Activated B cell treated with CpG ODN at 0.5 μM for 24 hours (primary cell): ENCODE measurements at regions not wholly inside any gene's neighbourhood (a gene's known extent, or its start where the extent isn't known, plus 50 kb on each side); places are given as distances from the start of the nearest gene placed in this dataset.
"Not testable (repeated sequence)": the region's sequence is repeated elsewhere in the genome, so short reads cannot be mapped to it uniquely, and the experiment has no call there.

ENCODE experiments used
- ATAC-seq: fragments of 200-7000 bp; cut with Tn5 transposase; one replicate; pipeline ENCODE4 v1.10.0; 2021; ENCODE audit warnings: low read depth, mild to moderate bottlenecking, moderate library complexity
- CTCF ChIA-PET: fragments of 350-600 bp; sonication (Branson Sonifier 250); formaldehyde crosslinking; loops from one replicate; lab custom pipeline; 2021; ENCODE audit warnings: antibody characterized with exemption; lab: Charles Lee
- POLR2A ChIA-PET: fragments of 350-600 bp; sonication (Branson Sonifier 250); formaldehyde crosslinking; loops from one replicate; lab custom pipeline; 2021; ENCODE audit warnings: antibody characterized with exemption; lab: Charles Lee
- DNase-seq: peaks from one replicate; pipeline ENCODE4 v3.0.0; 2022
- H3K27ac Mint-ChIP-seq: one replicate; pipeline ENCODE4 v1.8.0; 2020; ENCODE audit warnings: mixed read lengths
- H3K27me3 Mint-ChIP-seq: one replicate; pipeline ENCODE4 v1.8.0; 2021; ENCODE audit warnings: mixed read lengths
- H3K36me3 Mint-ChIP-seq: one replicate; pipeline ENCODE4 v1.8.0; 2021; ENCODE audit warnings: low read depth, mixed read lengths
- H3K4me1 Mint-ChIP-seq: one replicate; pipeline ENCODE4 v1.8.0; 2021; ENCODE audit warnings: mixed read lengths
- H3K4me3 Mint-ChIP-seq: one replicate; pipeline ENCODE4 v1.8.0; 2020; ENCODE audit warnings: mild to moderate bottlenecking, mixed read lengths
- H3K9me3 Mint-ChIP-seq: one replicate; pipeline ENCODE4 v1.8.0; 2020; ENCODE audit warnings: mixed read lengths
- CTCF ChIP-seq: fragments of 200-600 bp; IDR thresholded peaks from one replicate; pipeline ENCODE4 v1.8.0; 2022; ENCODE audit warnings: antibody characterized with exemption, mild to moderate bottlenecking
- intact Hi-C: fragments of 100-400 bp; cut with micrococcal nuclease; formaldehyde crosslinking; loops from one replicate; pipeline ENCODE4 v1.15.1; 2024

GRCh38 chr9:1173211-1173610 is 123.1 kb downstream of the DMRT2 start:
- DNase-seq: no peak
- Mint-ChIP-seq H3K4me1 (no peaks in the 10 kb centered on the region), H3K9me3 (peaks cover 2% of the 10 kb centered on the region), H3K4me3 (no peak overlapping the region), H3K36me3 (no peaks in the 10 kb centered on the region), H3K27ac (no peak overlapping the region), H3K27me3 (no peaks in the 10 kb centered on the region)
- ChIA-PET CTCF (no interaction called here), POLR2A (no interaction called here)
- no peak for ATAC-seq
- TF ChIP-seq CTCF: no peak
- intact Hi-C loops: no loop called here

DNA sequence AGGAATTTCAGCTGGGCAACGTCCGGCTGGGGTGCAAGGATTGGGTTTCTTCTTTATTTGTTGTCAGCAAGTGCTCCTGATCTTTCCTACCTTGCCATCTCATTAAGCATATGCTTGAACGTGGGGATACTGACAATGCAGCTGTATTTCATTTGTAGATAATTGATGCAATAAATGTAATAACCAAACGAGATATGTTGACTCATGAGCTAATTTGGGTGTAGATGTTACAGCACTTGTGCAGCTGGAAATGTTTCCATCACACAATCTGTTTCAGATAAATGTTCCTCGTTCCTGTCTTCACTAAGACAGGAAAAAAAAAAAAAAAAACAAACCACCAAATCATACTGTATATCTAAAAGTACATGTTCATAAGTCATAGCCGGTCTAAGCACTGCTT is 123.8 kb downstream of the DMRT2 start:
- POLR2A ChIA-PET: no interaction called here
- Mint-ChIP-seq H3K27ac (no peak overlapping the region), H3K27me3 (no peaks in the 10 kb centered on the region), H3K4me3 (no peak overlapping the region), H3K4me1 (no peaks in the 10 kb centered on the region), H3K9me3 (peaks cover 2% of the 10 kb centered on the region), H3K36me3 (no peaks in the 10 kb centered on the region)
- DNase-seq (no peak), ATAC-seq (no peak)
- CTCF ChIA-PET: no interaction called here
- intact Hi-C loops: no loop called here
- TF ChIP-seq CTCF: no peak

GRCh38 chr9:1179366-1179765 is 129.2 kb downstream of the DMRT2 start:
- H3K4me3 Mint-ChIP-seq: no peak overlapping the region
- H3K27ac Mint-ChIP-seq: no peak overlapping the region
- no peaks in the 10 kb centered on the region for H3K36me3 Mint-ChIP-seq
- H3K27me3 Mint-ChIP-seq: no peaks in the 10 kb centered on the region
- H3K4me1 Mint-ChIP-seq: no peaks in the 10 kb centered on the region
- POLR2A ChIA-PET: no interaction called here
- no peak for ATAC-seq
- intact Hi-C loops: no loop called here
- no peaks in the 10 kb centered on the region for H3K9me3 Mint-ChIP-seq
- CTCF ChIA-PET: no interaction called here
- DNase-seq: no peak
- no peak for TF ChIP-seq CTCF

DNA sequence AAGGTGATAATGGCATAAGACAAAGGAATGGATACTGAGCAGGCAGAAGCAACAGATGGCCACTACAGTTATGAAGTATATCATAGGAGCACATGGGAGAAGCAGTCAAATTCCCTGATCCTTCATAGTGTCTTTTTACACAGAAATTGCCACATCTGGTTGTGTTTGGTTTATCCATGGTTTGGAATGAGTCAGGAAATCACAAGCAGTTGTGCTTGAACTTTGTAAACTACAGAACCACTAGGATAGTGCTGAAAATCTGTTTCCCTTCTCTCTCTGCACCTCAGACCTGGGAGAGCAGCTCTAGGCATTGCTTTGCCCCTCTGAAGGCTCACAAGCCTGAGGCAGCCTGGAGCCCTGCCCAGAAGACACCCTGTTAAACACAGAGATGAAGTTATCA is 134.0 kb downstream of the DMRT2 start:
- H3K4me3 Mint-ChIP-seq: no peak overlapping the region
- DNase-seq: no peak
- ATAC-seq: no peak
- no peaks in the 10 kb centered on the region for H3K36me3 Mint-ChIP-seq
- no peaks in the 10 kb centered on the region for H3K4me1 Mint-ChIP-seq
- POLR2A ChIA-PET: no interaction called here
- intact Hi-C loops: no loop called here
- peaks cover 9% of the 10 kb centered on the region for H3K9me3 Mint-ChIP-seq
- no peak overlapping the region for H3K27ac Mint-ChIP-seq
- no peaks in the 10 kb centered on the region for H3K27me3 Mint-ChIP-seq
- CTCF ChIA-PET: no interaction called here
- TF ChIP-seq CTCF: no peak

DNA sequence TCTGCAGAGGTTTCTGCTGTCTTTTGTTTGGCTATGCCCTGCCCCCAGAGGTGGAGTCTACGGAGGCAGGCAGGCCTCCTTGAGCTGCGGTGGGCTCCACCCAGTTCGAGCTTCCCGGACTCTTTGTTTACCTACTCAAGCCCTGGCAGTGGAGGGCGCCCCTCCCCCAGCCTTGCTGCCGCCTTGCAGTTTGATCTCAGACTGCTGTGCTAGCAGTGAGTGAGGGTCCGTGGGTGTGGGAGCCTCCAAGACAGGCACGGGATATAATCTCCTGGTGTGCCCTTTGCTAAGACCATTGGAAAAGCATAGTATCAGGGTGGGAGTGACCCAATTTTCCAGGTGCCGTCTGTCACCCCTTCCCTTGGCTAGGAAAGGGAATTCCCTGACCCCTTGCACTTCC is 137.0 kb downstream of the DMRT2 start:
- H3K9me3 Mint-ChIP-seq, H3K4me1 Mint-ChIP-seq, CTCF ChIA-PET, DNase-seq, H3K27me3 Mint-ChIP-seq, intact Hi-C loops, POLR2A ChIA-PET, ATAC-seq, H3K36me3 Mint-ChIP-seq, H3K4me3 Mint-ChIP-seq, H3K27ac Mint-ChIP-seq: not testable (repeated sequence)

- H3K36me3 Mint-ChIP-seq, H3K4me3 Mint-ChIP-seq, CTCF ChIA-PET, DNase-seq, H3K27ac Mint-ChIP-seq, H3K9me3 Mint-ChIP-seq, POLR2A ChIA-PET, H3K4me1 Mint-ChIP-seq, ATAC-seq, H3K27me3 Mint-ChIP-seq: not testable (repeated sequence)
- intact Hi-C loops: loop anchor here (1.0 kb wide), 1 partner anchor 20 kb away; no protein-coding TSS in a partner anchor
These were observed 145.5 kb downstream of the DMRT2 start for GRCh38 chr9:1195636-1196035.
